ENCODE measurements at regions not wholly inside any gene's neighbourhood (a gene's known extent, or its start where the extent isn't known, plus 50 kb on each side); places are given as distances from the start of the nearest gene placed in this dataset.

DNA sequence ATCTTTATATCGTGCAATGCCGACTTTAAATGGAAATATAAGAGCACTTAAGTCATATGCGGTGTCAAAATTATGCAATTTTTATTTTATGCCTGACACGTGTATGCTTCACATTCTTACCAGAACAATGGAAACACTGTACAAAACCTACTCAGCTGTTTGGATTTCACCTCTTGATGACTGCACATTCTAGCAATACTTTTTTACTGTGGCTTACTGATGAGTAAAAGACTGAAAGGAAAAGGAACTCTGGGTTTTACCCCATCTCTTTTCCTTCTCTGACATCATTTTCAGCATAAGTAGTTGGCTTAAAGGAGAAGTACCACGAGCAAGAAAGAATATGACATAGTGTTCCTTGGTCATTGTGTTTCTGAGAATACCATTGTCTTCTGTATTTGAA, 142.8 kb downstream of the POLR2M start:
- H3K4me2 ChIP-seq (ENCODE audit: low read length), result no peak overlapping the region
- H3K4me3 ChIP-seq (ENCODE audit: low read length), result no peak overlapping the region
- no peak overlapping the region for H3K9ac ChIP-seq (ENCODE audit: low read length)
- H3F3A ChIP-seq (ENCODE audit: insufficient read depth, low read length, poor library complexity, severe bottlenecking), result no peaks in the 10 kb centered on the region
- H3K36me3 ChIP-seq (ENCODE audit: insufficient read depth, low read length), result no peaks in the 10 kb centered on the region
- no peak overlapping the region for H2AFZ ChIP-seq (ENCODE audit: low read depth, low read length)
- no peaks in the 10 kb centered on the region for H3K9me2 ChIP-seq (ENCODE audit: insufficient read depth, low read length)
- no peaks in the 10 kb centered on the region for H4K20me1 ChIP-seq (ENCODE audit: insufficient read depth)
- no peaks in the 10 kb centered on the region for H3K9me3 ChIP-seq (ENCODE audit: low read length)
- TF ChIP-seq, protein P1, sequence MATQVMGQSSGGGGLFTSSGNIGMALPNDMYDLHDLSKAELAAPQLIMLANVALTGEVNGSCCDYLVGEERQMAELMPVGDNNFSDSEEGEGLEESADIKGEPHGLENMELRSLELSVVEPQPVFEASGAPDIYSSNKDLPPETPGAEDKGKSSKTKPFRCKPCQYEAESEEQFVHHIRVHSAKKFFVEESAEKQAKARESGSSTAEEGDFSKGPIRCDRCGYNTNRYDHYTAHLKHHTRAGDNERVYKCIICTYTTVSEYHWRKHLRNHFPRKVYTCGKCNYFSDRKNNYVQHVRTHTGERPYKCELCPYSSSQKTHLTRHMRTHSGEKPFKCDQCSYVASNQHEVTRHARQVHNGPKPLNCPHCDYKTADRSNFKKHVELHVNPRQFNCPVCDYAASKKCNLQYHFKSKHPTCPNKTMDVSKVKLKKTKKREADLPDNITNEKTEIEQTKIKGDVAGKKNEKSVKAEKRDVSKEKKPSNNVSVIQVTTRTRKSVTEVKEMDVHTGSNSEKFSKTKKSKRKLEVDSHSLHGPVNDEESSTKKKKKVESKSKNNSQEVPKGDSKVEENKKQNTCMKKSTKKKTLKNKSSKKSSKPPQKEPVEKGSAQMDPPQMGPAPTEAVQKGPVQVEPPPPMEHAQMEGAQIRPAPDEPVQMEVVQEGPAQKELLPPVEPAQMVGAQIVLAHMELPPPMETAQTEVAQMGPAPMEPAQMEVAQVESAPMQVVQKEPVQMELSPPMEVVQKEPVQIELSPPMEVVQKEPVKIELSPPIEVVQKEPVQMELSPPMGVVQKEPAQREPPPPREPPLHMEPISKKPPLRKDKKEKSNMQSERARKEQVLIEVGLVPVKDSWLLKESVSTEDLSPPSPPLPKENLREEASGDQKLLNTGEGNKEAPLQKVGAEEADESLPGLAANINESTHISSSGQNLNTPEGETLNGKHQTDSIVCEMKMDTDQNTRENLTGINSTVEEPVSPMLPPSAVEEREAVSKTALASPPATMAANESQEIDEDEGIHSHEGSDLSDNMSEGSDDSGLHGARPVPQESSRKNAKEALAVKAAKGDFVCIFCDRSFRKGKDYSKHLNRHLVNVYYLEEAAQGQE (IDR thresholded peaks at IDR 0.05; ENCODE audit: borderline replicate concordance), result no peak
- no peak for TF ChIP-seq MXI1 (conservative IDR thresholded peaks at IDR 0.05; ENCODE audit: poor library complexity, severe bottlenecking)
- no peak for TF ChIP-seq SMC3 (conservative IDR thresholded peaks at IDR 0.05; ENCODE audit: poor library complexity)
- TF ChIP-seq, protein P2, sequence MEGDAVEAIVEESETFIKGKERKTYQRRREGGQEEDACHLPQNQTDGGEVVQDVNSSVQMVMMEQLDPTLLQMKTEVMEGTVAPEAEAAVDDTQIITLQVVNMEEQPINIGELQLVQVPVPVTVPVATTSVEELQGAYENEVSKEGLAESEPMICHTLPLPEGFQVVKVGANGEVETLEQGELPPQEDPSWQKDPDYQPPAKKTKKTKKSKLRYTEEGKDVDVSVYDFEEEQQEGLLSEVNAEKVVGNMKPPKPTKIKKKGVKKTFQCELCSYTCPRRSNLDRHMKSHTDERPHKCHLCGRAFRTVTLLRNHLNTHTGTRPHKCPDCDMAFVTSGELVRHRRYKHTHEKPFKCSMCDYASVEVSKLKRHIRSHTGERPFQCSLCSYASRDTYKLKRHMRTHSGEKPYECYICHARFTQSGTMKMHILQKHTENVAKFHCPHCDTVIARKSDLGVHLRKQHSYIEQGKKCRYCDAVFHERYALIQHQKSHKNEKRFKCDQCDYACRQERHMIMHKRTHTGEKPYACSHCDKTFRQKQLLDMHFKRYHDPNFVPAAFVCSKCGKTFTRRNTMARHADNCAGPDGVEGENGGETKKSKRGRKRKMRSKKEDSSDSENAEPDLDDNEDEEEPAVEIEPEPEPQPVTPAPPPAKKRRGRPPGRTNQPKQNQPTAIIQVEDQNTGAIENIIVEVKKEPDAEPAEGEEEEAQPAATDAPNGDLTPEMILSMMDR (IDR thresholded peaks at IDR 0.05; ENCODE audit: poor library complexity, severe bottlenecking), result no peak
- TF ChIP-seq TAF1 (IDR thresholded peaks at IDR 0.05; ENCODE audit: low read depth), result no peak
- TF ChIP-seq EZH2 (IDR thresholded peaks at IDR 0.05; ENCODE audit: borderline replicate concordance, insufficient read depth, low read length, poor library complexity, severe bottlenecking), result no peak
- TF ChIP-seq EP300 (conservative IDR thresholded peaks at IDR 0.05; ENCODE audit: poor library complexity, severe bottlenecking), result no peak
- no peak for TF ChIP-seq POLR2AphosphoS5 (IDR thresholded peaks at IDR 0.05)
- no peak for TF ChIP-seq RAD21 (conservative IDR thresholded peaks at IDR 0.05)
- no peaks in the 10 kb centered on the region for H3K79me2 ChIP-seq (replicated peaks; ENCODE audit: insufficient read depth, low read length)
- H3K27ac ChIP-seq (ENCODE audit: low read length), result no peak overlapping the region
- H3K27me3 ChIP-seq (ENCODE audit: insufficient read depth, low read depth, low read length), result no peaks in the 10 kb centered on the region

DNA sequence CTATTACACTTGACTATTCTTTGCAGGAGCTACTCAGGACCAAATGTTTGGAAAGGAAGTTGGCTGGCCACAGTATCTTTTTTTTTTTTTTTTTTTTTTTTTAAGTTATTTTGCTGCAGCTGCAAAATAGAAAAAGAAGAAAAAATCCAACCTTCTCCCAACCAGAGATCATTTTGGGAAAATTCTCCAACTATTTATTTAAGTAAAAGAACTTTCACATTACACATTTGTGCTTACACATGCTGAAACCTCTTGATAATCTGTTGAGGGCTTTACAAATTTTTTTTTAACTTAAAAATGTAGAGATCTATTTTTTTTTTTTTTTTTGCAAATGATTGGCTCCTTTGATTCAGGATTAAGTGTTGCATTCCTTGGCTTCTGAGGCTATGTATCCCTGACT, 148.0 kb downstream of the POLR2M start:
- no peaks in the 10 kb centered on the region for H3K36me3 ChIP-seq (ENCODE audit: insufficient read depth, low read length)
- no peak overlapping the region for H2AFZ ChIP-seq (ENCODE audit: low read depth, low read length)
- no peak overlapping the region for H3K4me3 ChIP-seq (ENCODE audit: low read length)
- H3K9ac ChIP-seq (ENCODE audit: low read length), result no peak overlapping the region
- H3K27me3 ChIP-seq (ENCODE audit: insufficient read depth, low read depth, low read length), result no peaks in the 10 kb centered on the region
- no peaks in the 10 kb centered on the region for H3K79me2 ChIP-seq (replicated peaks; ENCODE audit: insufficient read depth, low read length)
- H3K27ac ChIP-seq (ENCODE audit: low read length), result no peak overlapping the region
- no peaks in the 10 kb centered on the region for H4K20me1 ChIP-seq (ENCODE audit: insufficient read depth)
- no peaks in the 10 kb centered on the region for H3K9me3 ChIP-seq (ENCODE audit: low read length)
- TF ChIP-seq TAF1 (IDR thresholded peaks at IDR 0.05; ENCODE audit: low read depth), result no peak
- TF ChIP-seq, protein P1 (IDR thresholded peaks at IDR 0.05; ENCODE audit: borderline replicate concordance), result no peak
- TF ChIP-seq EZH2 (IDR thresholded peaks at IDR 0.05; ENCODE audit: borderline replicate concordance, insufficient read depth, low read length, poor library complexity, severe bottlenecking), result no peak
- TF ChIP-seq RAD21 (conservative IDR thresholded peaks at IDR 0.05), result no peak
- TF ChIP-seq MXI1 (conservative IDR thresholded peaks at IDR 0.05; ENCODE audit: poor library complexity, severe bottlenecking), result no peak
- TF ChIP-seq, protein P2 (IDR thresholded peaks at IDR 0.05; ENCODE audit: poor library complexity, severe bottlenecking), result no peak
- no peak for TF ChIP-seq EP300 (conservative IDR thresholded peaks at IDR 0.05; ENCODE audit: poor library complexity, severe bottlenecking)
- TF ChIP-seq SMC3 (conservative IDR thresholded peaks at IDR 0.05; ENCODE audit: poor library complexity), result no peak
- TF ChIP-seq POLR2AphosphoS5 (IDR thresholded peaks at IDR 0.05), result no peak
- H3K4me2 ChIP-seq (ENCODE audit: low read length), result no peak overlapping the region
- H3K9me2 ChIP-seq (ENCODE audit: insufficient read depth, low read length), result no peaks in the 10 kb centered on the region
- no peaks in the 10 kb centered on the region for H3F3A ChIP-seq (ENCODE audit: insufficient read depth, low read length, poor library complexity, severe bottlenecking)
